Transverse colon (tissue), 4 donors: ENCODE measurements at regions not wholly inside any gene's neighbourhood (a gene's known extent, or its start where the extent isn't known, plus 50 kb on each side); places are given as distances from the start of the nearest gene placed in this dataset.

Experiments used
- DNase-seq: peaks from one replicate; pipeline ENCODE4 v3.0.0-alpha.2; 2019
- H3K27ac ChIP-seq, 4 donors: fragments of 200-600 bp; sonication (generic); 2 replicates each; pipeline ENCODE4 v1.5.1; 2016 to 2018; ENCODE audit warnings: inconsistent platforms in 4 of 4
- H3K27me3 ChIP-seq: fragments of 200-600 bp; sonication (generic); 2 replicates; pipeline ENCODE4 v1.5.1; 2017; ENCODE audit warnings: inconsistent platforms
- H3K36me3 ChIP-seq, 4 donors: fragments of 200-600 bp; sonication (generic); 2 replicates each; pipeline ENCODE4 v1.5.1; 2017 to 2019; ENCODE audit warnings: inconsistent platforms in 4 of 4
- H3K4me1 ChIP-seq, 4 donors: fragments of 200-600 bp; sonication (generic); 2 replicates each; pipeline ENCODE4 v1.5.1; 2017 to 2020; ENCODE audit warnings: inconsistent platforms in 4 of 4
- H3K4me3 ChIP-seq, 4 donors: fragments of 200-600 bp; sonication (generic); 1 replicate in 1 of 4; 2 replicates in 3 of 4; pipeline versions ENCODE4 v1.5.1 to v1.6.1; 2017 to 2019; ENCODE audit warnings: inconsistent platforms in 4 of 4
- H3K9me3 ChIP-seq, 2 donors: fragments of 200-600 bp; sonication (generic); 2 replicates each; pipeline ENCODE4 v1.5.1; 2017 to 2019; ENCODE audit warnings: inconsistent platforms in 2 of 2
- CTCF ChIP-seq, 5 experiments: fragments of 200-600 bp in 3 of 5; fragments of 450-650 bp in 2 of 5; sonication (generic) in 3 of 5; IDR thresholded peaks; 1 replicate in 2 of 5; 2 replicates in 3 of 5; pipeline ENCODE4 v1.5.1; 2016 to 2017; ENCODE audit warnings: antibody characterized with exemption in 5 of 5, inconsistent platforms in 3 of 5, mild to moderate bottlenecking in 2 of 5, moderate library complexity in 1 of 5
- EP300 ChIP-seq: sonication (generic); formaldehyde crosslinking; IDR thresholded peaks from one replicate; pipeline ENCODE4 v1.6.1; 2017; ENCODE audit warnings: antibody characterized with exemption, low read depth
- POLR2A ChIP-seq: fragments of 450-650 bp; IDR thresholded peaks from one replicate; pipeline ENCODE4 v1.6.1; 2016; ENCODE audit warnings: antibody characterized with exemption, mild to moderate bottlenecking, moderate library complexity
- POLR2AphosphoS5 ChIP-seq, 3 donors: sonication (generic); formaldehyde crosslinking; IDR thresholded peaks; one replicate each; pipeline ENCODE4 v1.6.1; 2016; ENCODE audit warnings: antibody characterized with exemption in 3 of 3
- WGBS, 2 donors: methylation state at CpG; one replicate each; pipeline ENCODE4 v1.1.5; 2018; ENCODE audit warnings: low coverage in 1 of 2; 5-methylcytosine and 5-hydroxymethylcytosine counted together
- in situ Hi-C, 4 donors: fragments of 200-750 bp; cut with MboI; loops; one replicate each; pipeline versions ENCODE4 v1.15.0 to v1.15.1; 2017; ENCODE audit warnings: low sequenced_read_pairs in 3 of 4, low pct_ligation_motif_present in 1 of 4, low pct_unique_long_range_greater_than_20kb in 1 of 4
- intact Hi-C: fragments of 100-400 bp; cut with DNase I; formaldehyde crosslinking; loops from one replicate; pipeline ENCODE4 v1.15.1; 2023; ENCODE audit warnings: low total_unique reads

GRCh38 chr4:26144526-26145155 is 176.2 kb upstream of the RBPJ start:
- Histone ChIP-seq H3K36me3 (no peaks in the 10 kb centered on the region), H3K9me3 (no peaks in the 10 kb centered on the region), H3K27ac (peak overlapping the region; percentile 29 to 81 (median 43)), H3K4me3 (no peak overlapping the region), H3K4me1 (peaks cover 5 to 49% (median 30%) of the 10 kb centered on the region in 4 donors), H3K27me3 (no peaks in the 10 kb centered on the region)
- WGBS, 2 donors: 44% methylated on average over 2 of the region's 2 CpGs; no CpG with 5 or more reads in 1 of the 2 donors
- in situ Hi-C loops (no loop called here), intact Hi-C loops (no loop called here)
- no peak for DNase-seq
- TF ChIP-seq CTCF (IDR thresholded peaks at IDR 0.05) (no peak), POLR2AphosphoS5 (IDR thresholded peaks at IDR 0.05) (no peak), EP300 (no peak), POLR2A (no peak)

- WGBS, 2 donors: 36 to 41% methylated on average over 2 to 3 of the region's 3 CpGs
- Histone ChIP-seq H3K36me3 (no peaks in the 10 kb centered on the region), H3K9me3 (no peaks in the 10 kb centered on the region), H3K27me3 (no peaks in the 10 kb centered on the region), H3K27ac (peak overlapping the region in 3 of 4 donors; percentile 31 to 81 (median 55)), H3K4me3 (no peak overlapping the region), H3K4me1 (peaks cover 0 to 43% (median 28%) of the 10 kb centered on the region in 4 donors)
- DNase-seq: no peak
- TF ChIP-seq EP300: no peak
- peak in 1 of 3 donors; percentile 24 for TF ChIP-seq POLR2AphosphoS5 (IDR thresholded peaks at IDR 0.05)
- in situ Hi-C loops: no loop called here
- intact Hi-C loops: no loop called here
These were observed 175.6 kb upstream of the RBPJ start for GRCh38 chr4:26145212-26145611.

GRCh38 chr4:26148927-26149326 is 171.9 kb upstream of the RBPJ start:
- H3K4me3 ChIP-seq: no peak overlapping the region
- no peak for TF ChIP-seq CTCF (IDR thresholded peaks at IDR 0.05)
- no peak for TF ChIP-seq POLR2A
- TF ChIP-seq EP300: no peak
- no peak for TF ChIP-seq POLR2AphosphoS5 (IDR thresholded peaks at IDR 0.05)
- H3K27ac ChIP-seq: no peak overlapping the region
- H3K4me1 ChIP-seq: peaks cover 0 to 14% (median 9%) of the 10 kb centered on the region in 4 donors
- intact Hi-C loops (no loop called here), in situ Hi-C loops (no loop called here)
- no peaks in the 10 kb centered on the region for H3K36me3 ChIP-seq
- no peak for DNase-seq
- H3K27me3 ChIP-seq: no peaks in the 10 kb centered on the region
- H3K9me3 ChIP-seq: no peaks in the 10 kb centered on the region

GRCh38 chr4:26150948-26151347 is 169.9 kb upstream of the RBPJ start:
- H3K36me3 ChIP-seq: no peaks in the 10 kb centered on the region
- intact Hi-C loops (no loop called here), in situ Hi-C loops (no loop called here)
- H3K9me3 ChIP-seq: no peaks in the 10 kb centered on the region
- peak overlapping the region; percentile 21 to 54 (median 45) for H3K27ac ChIP-seq
- peaks cover 0 to 3% (median 0%) of the 10 kb centered on the region in 4 donors for H3K4me1 ChIP-seq
- no peak for TF ChIP-seq CTCF (IDR thresholded peaks at IDR 0.05)
- TF ChIP-seq POLR2AphosphoS5 (IDR thresholded peaks at IDR 0.05): no peak
- TF ChIP-seq EP300: no peak
- TF ChIP-seq POLR2A: no peak
- WGBS, 2 donors: 65% methylated on average over 5 of the region's 5 CpGs; no CpG with 5 or more reads in 1 of the 2 donors
- no peaks in the 10 kb centered on the region for H3K27me3 ChIP-seq
- DNase-seq: no peak
- H3K4me3 ChIP-seq: no peak overlapping the region

- H3K36me3 ChIP-seq: no peaks in the 10 kb centered on the region
- WGBS, 2 donors: 77 to 93% methylated on average over 3 to 7 of the region's 7 CpGs
- H3K4me1 ChIP-seq: peaks cover 0 to 3% (median 0%) of the 10 kb centered on the region in 4 donors
- TF ChIP-seq EP300 (no peak), POLR2AphosphoS5 (IDR thresholded peaks at IDR 0.05) (peak in 1 of 3 donors; percentile 12)
- peak overlapping the region; percentile 21 to 54 (median 45) for H3K27ac ChIP-seq
- in situ Hi-C loops: no loop called here
- H3K4me3 ChIP-seq: no peak overlapping the region
- intact Hi-C loops: no loop called here
- DNase-seq: no peak
- no peaks in the 10 kb centered on the region for H3K9me3 ChIP-seq
- H3K27me3 ChIP-seq: no peaks in the 10 kb centered on the region
These were observed 169.2 kb upstream of the RBPJ start for GRCh38 chr4:26151615-26152014.
